Jurkat, Clone E6-1 (cell line): ENCODE measurements at regions not wholly inside any gene's neighbourhood (a gene's known extent, or its start where the extent isn't known, plus 50 kb on each side); places are given as distances from the start of the nearest gene placed in this dataset.
"Not testable (repeated sequence)": the region's sequence is repeated elsewhere in the genome, so short reads cannot be mapped to it uniquely, and the experiment has no call there.

Experiments used
- DNase-seq: peaks from one replicate; pipeline ENCODE4 v3.0.0-alpha.2; 2011; ENCODE audit warnings: low read depth, low spot score
- H3K4me3 ChIP-seq: 2 replicates; pipeline ENCODE4 v1.5.1; 2011; ENCODE audit warnings: mild to moderate bottlenecking, low read length, control low read depth, moderate library complexity

DNA sequence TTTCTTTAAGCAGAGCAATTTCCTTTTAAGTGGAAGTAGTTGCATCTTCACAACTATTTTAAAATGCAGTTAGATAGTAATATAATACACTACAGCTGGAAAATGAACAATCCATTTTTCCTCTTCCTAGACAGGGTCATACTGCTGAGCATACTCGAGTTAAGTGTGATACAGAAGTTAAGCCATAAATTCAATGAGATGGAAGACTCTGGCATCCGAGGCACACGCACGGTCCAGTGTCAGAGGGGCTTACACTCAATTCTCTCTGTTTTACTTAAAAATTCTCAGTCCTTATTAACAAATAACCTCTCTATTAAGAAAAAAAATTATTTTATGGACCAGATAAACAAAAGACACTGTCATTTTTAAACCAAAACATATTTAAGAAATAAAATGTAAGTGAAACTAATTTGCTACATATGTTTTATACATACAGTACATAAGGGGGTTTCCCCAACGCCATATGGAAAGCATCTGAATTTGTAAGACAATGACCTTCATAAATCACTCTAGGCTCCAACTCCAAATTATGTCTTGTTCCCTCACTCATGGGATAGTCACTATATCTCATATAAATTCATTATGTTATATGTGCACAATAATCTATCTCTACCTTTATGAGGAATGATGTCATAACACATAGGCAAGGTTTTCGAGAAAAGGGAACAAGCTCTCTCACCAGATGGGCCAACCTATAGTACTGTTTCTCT, 315.3 kb downstream of the PAPSS1 start:
- no peak for DNase-seq
- no peak overlapping the region for H3K4me3 ChIP-seq

DNA sequence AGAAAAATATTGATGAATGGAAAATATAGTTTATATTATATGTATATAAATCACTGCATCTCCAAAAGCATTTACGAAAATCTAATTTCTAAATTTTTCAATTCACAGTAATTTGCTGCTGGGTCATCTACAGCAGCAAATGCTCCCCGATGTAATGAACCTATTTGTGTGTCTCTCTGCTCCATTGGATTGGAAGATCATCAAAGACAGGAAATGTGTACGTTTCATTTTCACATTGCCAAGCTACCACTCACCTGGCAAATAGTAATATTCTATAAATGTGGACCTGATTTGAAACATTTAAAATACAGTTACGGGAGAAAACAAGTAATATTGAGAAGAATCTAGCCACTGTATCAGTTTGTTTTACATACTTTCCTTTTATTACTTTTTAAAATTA, 317.7 kb downstream of the PAPSS1 start:
- no peak for DNase-seq
- H3K4me3 ChIP-seq: no peak overlapping the region

GRCh38 chr4:107392951-107393350, 327.1 kb downstream of the PAPSS1 start:
- H3K4me3 ChIP-seq: no peak overlapping the region
- no peak for DNase-seq

DNA sequence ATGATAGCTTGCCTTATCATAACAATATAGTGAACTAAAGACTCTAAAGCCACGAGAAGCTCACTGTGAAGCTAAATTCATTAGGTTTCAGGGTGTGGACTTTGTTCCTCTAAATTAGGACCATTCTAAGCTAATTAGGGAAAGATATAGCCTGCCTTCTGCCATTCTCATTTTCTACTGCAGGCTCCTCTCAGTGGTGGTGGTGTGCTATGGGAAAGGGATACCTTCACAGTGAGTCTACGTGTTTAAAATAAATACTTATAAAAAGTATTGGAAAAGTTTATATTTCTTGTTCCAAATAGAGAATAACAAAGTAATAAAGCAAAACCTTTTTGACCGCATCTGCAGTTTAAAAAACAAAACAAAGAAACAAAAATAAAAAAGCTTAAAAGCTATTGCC, 327.7 kb downstream of the PAPSS1 start:
- no peak overlapping the region for H3K4me3 ChIP-seq

GRCh38 chr4:107391630-107392028, 328.4 kb downstream of the PAPSS1 start:
- no peak for DNase-seq
- no peak overlapping the region for H3K4me3 ChIP-seq

More for the DNA sequence above, 327.7 kb downstream of the PAPSS1 start:
- DNase-seq: no peak

- H3K4me3 ChIP-seq: no peak overlapping the region
- DNase-seq: no peak
These were observed 328.9 kb downstream of the PAPSS1 start for GRCh38 chr4:107391009-107391629.

DNA sequence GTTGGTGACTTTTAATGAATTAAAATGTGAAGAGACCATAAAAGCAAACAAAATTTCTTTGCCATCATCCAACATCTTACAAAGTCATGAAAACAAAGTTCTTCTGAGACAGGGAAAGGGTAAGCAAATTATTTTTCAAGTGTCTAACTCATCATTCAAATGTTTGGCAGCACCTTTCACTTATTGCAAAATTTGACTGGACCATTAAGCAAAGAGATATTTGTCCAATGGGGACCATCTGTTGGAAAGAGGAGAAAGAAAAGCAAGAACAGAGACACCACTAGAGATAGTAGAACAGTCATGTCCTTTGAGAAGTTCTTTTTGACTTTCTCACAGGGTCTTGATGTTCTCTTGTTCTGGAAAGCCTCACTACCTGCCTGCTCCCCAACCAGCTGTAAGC, 330.1 kb downstream of the PAPSS1 start:
- H3K4me3 ChIP-seq: no peak overlapping the region
- DNase-seq: no peak

DNA sequence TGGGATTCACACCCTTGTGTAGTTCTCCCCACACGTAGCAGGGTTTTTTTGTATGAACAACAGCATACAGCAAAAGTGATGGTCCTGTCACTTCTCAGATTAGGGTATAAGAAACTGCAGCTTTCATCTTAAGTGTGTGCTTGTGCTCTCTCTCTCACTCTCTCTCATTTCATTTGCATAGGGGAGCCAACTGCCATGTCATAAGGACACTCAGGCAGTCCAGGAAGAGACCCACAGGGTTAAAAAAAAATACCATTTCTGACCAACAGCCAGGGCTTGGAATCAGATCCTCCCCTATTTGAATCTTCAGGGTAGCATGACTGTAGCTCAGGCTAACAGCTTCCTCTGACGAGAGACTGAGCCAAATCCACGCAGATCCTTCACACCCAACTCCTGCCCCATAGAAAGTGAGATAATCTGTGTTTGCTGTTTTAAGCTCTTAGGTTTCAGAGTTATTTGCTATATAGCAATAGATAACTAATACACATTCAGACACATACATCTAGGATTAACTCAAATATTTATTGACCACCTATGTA, 331.2 kb downstream of the PAPSS1 start:
- DNase-seq: no peak
- H3K4me3 ChIP-seq: no peak overlapping the region

- DNase-seq: no peak
- no peak overlapping the region for H3K4me3 ChIP-seq
These were observed 339.1 kb downstream of the PAPSS1 start for GRCh38 chr4:107380836-107381438.

DNA sequence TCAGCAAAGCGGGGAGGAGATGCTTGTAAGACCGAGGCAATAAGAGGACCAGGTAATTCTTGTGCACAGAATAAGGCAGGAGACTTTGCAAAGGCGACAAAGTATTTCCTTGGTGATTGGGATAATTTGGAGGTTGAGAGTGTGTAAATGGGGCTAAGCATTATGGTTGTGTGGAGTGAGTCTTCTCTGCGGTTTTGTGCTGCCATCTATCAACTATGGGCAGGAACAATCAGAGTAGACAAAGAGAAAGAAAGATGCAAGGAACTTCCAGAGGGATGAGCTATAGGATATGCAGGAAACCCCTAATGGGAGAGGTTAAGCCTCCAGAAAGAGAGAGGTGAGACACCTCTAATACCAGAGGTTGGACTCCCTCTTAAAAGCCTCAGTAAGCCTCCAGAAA, 339.8 kb downstream of the PAPSS1 start:
- H3K4me3 ChIP-seq: no peak overlapping the region
- no peak for DNase-seq

- no peak for DNase-seq
These were observed 340.8 kb downstream of the PAPSS1 start for GRCh38 chr4:107379054-107379869.

DNA sequence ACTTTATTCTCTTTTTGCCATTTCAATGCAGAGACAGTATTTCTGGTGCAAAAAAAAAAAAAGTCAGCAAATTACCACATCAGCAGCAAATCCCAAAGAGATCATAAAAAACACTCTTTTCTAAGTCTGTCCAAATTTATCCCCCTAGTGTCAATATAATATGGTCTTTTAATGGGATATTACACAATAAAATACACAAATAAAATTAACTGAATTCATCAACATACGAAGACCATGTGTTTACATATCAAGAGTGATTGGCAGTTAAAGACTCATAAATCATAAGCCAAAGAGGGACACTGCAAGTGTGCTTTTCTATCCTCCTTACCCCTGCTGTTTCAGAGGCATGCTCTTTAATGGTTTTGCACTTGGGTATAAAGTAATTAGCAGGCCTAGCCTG, 340.2 kb upstream of the DKK2 start:
- H3K4me3 ChIP-seq: no peak overlapping the region
- DNase-seq: no peak

More at GRCh38 chr4:107379054-107379869, 340.8 kb downstream of the PAPSS1 start:
- no peak overlapping the region for H3K4me3 ChIP-seq

- DNase-seq: no peak
- H3K4me3 ChIP-seq: no peak overlapping the region
These were observed 330.8 kb upstream of the DKK2 start for GRCh38 chr4:107366900-107367299.

GRCh38 chr4:107366016-107366735, 330.1 kb upstream of the DKK2 start:
- H3K4me3 ChIP-seq: no peak overlapping the region
- no peak for DNase-seq

GRCh38 chr4:107363125-107363524, 327.0 kb upstream of the DKK2 start:
- H3K4me3 ChIP-seq: no peak overlapping the region
- DNase-seq: no peak

DNA sequence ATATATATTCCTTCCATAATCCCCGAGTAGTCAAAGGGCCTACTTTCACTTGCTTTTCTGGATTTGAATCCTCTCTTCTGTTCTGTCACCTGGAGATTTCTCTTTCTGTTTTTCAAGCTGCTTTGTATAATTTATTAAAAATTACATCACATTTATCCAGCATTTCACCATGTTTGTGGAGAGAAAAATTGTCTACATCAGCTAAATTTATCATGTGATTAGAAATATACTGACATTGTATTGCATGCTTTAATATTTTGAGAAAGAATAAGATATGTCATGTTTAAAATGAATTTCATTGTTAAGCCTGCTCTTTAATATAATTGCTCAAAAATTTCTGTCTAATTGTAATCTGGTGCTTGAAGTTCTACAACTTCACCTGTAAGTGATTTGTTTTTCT, 323.1 kb upstream of the DKK2 start:
- DNase-seq: no peak

DNA sequence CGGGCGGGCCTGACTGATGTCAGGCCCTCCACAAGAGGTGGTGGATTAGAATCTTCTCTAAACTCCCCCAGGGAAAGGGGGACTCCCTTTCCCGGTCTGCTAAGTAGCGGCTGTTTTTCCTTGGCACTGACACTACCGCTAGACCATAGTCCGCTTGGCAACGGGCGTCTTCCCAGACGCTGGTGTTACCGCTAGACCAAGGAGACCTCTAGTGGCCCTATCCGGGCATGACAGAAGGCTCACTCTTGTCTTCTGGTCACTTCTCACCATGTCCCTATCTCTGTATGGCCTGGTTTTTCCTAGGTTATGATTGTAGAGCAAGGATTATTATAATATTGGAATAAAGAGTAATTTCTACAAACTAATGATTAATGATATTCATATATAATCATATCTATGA, 318.2 kb upstream of the DKK2 start:
- DNase-seq, H3K4me3 ChIP-seq: not testable (repeated sequence)

More for the DNA sequence above, 323.1 kb upstream of the DKK2 start:
- H3K4me3 ChIP-seq: no peak overlapping the region

GRCh38 chr4:107351196-107351595, 315.1 kb upstream of the DKK2 start:
- DNase-seq: no peak
- H3K4me3 ChIP-seq: no peak overlapping the region

GRCh38 chr4:107349732-107350131, 313.6 kb upstream of the DKK2 start:
- no peak for DNase-seq
- H3K4me3 ChIP-seq: no peak overlapping the region
